ENCODE measurements at regions not wholly inside any gene's neighbourhood (a gene's known extent, or its start where the extent isn't known, plus 50 kb on each side); places are given as distances from the start of the nearest gene placed in this dataset.
"Not testable (repeated sequence)": the region's sequence is repeated elsewhere in the genome, so short reads cannot be mapped to it uniquely, and the experiment has no call there.

DNA sequence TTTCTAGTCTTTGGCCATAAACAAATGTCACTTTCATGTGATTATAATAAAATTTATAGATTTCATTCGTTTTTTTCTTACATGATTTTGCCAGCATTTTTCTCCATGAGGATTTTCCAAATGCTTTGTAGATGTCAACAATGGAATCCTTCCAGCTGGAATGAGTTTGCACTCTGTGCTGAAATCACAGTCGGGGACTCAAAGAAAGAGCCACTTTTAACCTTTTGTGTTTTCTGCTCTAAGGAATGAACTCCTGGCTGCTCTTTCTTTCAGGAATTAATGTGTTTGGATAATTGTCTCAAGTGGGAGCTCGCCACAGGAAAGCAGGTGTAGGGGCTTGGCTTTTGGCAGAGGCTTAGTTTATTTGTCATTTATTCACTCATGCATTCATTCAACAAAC is 372.3 kb upstream of the SALL1 start:
- no peak for TF ChIP-seq ZFX (IDR thresholded peaks at IDR 0.05; ENCODE audit: borderline replicate concordance)
- TF ChIP-seq, protein P1, sequence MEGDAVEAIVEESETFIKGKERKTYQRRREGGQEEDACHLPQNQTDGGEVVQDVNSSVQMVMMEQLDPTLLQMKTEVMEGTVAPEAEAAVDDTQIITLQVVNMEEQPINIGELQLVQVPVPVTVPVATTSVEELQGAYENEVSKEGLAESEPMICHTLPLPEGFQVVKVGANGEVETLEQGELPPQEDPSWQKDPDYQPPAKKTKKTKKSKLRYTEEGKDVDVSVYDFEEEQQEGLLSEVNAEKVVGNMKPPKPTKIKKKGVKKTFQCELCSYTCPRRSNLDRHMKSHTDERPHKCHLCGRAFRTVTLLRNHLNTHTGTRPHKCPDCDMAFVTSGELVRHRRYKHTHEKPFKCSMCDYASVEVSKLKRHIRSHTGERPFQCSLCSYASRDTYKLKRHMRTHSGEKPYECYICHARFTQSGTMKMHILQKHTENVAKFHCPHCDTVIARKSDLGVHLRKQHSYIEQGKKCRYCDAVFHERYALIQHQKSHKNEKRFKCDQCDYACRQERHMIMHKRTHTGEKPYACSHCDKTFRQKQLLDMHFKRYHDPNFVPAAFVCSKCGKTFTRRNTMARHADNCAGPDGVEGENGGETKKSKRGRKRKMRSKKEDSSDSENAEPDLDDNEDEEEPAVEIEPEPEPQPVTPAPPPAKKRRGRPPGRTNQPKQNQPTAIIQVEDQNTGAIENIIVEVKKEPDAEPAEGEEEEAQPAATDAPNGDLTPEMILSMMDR (IDR thresholded peaks at IDR 0.05), result no peak
- no peak overlapping the region for H3K27ac ChIP-seq

DNA sequence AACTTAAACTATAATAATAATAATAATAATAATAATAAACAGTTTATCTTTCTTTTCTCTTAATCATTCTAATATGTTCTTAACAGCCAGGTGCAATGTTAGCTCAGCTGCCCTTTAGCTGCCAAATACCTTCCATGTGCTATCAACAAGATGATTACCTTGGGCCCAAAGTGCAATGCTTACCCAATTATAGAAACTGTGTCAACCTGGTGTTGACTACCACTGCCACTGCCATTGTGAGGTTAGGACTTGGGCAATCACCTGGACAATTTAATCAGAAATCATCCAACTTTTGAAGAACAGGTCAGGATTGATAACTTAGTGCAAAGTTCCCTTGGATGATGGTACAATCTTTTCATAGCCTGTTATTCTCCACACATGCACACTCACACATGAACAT is 371.8 kb upstream of the SALL1 start:
- TF ChIP-seq ZFX (IDR thresholded peaks at IDR 0.05; ENCODE audit: borderline replicate concordance), result no peak
- TF ChIP-seq, protein P1 (IDR thresholded peaks at IDR 0.05), result no peak
- H3K27ac ChIP-seq, result no peak overlapping the region

DNA sequence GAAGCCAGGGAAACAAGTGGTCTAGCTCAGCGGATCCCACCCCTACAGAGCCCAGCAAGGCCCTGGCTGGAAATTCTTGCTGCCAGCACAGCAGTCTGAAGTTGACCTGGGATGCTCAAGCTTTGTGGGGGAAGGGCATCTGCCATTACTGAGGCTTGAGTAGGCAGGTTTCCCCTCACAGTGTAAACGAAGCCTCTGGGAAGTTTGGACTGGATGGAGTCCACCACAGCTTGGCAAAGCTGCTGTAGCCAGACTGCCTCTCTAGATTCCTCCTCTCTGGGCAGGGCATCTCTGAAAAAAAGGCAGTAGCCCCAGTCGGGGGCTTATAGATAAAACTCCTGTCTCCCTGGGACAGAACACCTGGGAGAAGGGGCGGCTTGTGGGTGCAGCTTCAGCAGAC is 365.9 kb upstream of the SALL1 start:
- not testable (repeated sequence) for H3K27ac ChIP-seq

DNA sequence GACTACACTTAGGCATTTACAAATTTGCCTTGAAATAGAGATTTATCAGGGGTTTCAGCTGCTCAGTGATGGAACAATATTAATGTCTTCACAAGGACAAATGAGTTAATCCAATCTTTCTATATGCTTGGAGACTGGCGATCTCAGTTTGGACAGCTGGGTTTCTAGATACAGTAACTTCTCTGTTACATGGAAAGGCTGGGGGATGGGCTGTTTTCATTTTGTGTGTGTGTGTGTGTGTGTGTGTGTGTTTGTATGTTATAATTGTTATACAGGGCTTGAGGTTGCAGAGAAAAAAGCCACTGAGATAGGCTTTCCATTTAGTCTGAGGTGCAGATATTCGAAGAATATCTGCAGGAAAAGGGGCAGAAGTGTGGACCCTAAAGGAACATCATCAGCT is 359.3 kb upstream of the SALL1 start:
- H3K27ac ChIP-seq, result no peak overlapping the region
- TF ChIP-seq, protein P1 (IDR thresholded peaks at IDR 0.05), result no peak
- TF ChIP-seq ZFX (IDR thresholded peaks at IDR 0.05; ENCODE audit: borderline replicate concordance), result no peak

DNA sequence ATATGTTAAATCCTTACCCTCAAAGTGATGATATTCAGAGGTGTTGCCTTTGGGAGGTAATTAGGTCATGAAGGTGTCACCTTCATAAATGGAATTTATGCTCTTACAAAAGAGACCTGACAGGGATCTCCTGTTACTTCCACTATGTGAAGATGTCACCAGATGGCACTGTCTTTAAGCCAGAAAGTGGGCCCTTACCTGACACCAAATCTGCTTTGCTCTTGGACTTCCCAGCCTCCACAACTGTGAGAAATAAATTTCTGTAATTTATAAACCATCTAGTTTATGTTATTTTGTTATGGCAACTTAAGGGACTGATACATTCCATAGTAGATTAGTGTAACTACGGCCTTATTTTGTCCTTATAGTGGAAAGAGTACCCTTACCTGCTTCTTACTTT is 358.3 kb upstream of the SALL1 start:
- H3K27ac ChIP-seq, result no peak overlapping the region
- TF ChIP-seq, protein P1 (IDR thresholded peaks at IDR 0.05), result no peak
- TF ChIP-seq ZFX (IDR thresholded peaks at IDR 0.05; ENCODE audit: borderline replicate concordance), result no peak

DNA sequence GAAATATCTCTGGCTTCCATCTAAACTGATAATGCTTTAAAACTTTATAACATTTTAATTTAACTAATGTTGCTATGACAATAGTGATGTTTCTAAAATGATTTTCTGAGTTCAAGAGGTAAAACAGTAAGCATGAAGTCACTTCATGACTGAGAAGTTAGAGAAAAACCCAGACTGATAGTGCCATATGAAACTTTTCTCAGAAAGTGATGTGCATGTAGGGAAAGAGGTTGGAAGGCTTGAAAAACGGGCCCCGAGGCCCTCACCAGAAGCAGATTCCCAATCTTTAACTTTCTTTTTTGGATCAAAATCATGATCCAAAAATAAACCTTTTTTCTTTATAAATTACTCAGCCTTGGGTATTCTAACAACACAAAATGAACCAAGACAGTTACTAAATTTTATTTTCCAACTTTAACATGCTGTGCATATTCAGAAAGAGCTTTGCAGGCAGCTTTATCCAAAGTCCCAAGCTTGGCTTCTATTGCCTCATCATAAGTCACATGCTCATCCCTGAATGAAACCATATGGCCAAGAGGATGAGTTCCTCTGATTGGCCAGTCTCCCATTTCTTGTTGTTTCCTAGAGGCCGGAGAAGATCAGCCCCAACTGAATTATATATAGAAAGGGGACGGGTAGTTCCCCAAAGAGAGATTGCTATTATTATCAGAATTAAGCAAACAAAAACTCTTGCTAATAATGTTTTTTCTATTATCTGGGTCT is 357.6 kb upstream of the SALL1 start:
- TF ChIP-seq, protein P1 (IDR thresholded peaks at IDR 0.05), result no peak
- no peak for TF ChIP-seq ZFX (IDR thresholded peaks at IDR 0.05; ENCODE audit: borderline replicate concordance)
- H3K27ac ChIP-seq, result no peak overlapping the region

DNA sequence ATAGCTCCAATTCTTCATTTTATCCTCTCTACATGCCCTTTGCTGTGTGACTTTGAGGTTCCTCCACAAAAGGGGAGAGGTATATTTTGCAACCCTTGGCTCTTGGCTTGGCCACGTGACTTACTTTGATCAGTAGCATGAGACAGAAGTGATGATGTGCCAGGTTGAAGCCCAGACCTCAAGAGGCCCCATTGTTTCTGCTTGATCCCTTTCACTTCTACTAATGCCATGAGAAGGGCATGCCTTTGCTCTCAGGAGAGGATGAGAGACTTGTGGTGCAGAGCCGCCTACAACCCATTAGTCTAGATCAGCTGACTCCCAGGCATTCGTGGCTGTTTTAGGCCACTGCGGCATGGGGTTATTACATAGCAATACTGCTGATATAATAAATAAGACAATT is 356.2 kb upstream of the SALL1 start:
- TF ChIP-seq, protein P1 (IDR thresholded peaks at IDR 0.05), result no peak
- no peak for TF ChIP-seq ZFX (IDR thresholded peaks at IDR 0.05; ENCODE audit: borderline replicate concordance)
- H3K27ac ChIP-seq, result no peak overlapping the region

DNA sequence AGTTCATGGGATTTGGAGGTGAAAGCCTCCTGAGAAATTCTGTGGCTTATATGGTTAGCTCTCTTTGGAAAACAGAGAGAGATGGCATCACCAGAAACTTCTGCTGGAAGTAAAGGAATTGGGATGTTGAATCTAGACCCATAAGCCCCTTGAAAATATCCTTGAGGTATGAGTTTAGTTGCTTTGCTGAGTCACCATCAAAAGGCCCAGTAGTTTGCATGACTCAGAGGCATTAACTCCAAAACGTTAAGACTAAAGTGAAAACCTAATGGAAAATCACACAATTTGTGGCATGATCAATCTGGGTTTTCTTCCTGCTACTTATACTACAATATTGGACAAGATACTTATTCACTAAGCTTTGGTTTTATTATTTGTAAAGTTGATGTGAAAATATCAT is 349.2 kb upstream of the SALL1 start:
- no peak overlapping the region for H3K27ac ChIP-seq
- TF ChIP-seq, protein P1 (IDR thresholded peaks at IDR 0.05), result no peak
- no peak for TF ChIP-seq ZFX (IDR thresholded peaks at IDR 0.05; ENCODE audit: borderline replicate concordance)
